Astrocyte (in vitro differentiated cells and primary cell): ENCODE measurements at regions not wholly inside any gene's neighbourhood (a gene's known extent, or its start where the extent isn't known, plus 50 kb on each side); places are given as distances from the start of the nearest gene placed in this dataset.

Experiments
- DNase-seq: peaks from one replicate; pipeline ENCODE4 v3.0.0-alpha.2; 2010; ENCODE audit warnings: low read depth
- FAIRE-seq: peaks from 2 replicates; lab custom pipeline; 2011; peaks lifted over from hg19 to GRCh38; lab: Jason Lieb, UNC
- H2AFZ ChIP-seq: 2 replicates; pipeline ENCODE4 v1.6.0; 2012; ENCODE audit warnings: low read depth, low read length, inconsistent platforms
- H3K27ac ChIP-seq: 2 replicates; pipeline ENCODE4 v1.5.1; 2011; ENCODE audit warnings: low read depth, low read length, inconsistent platforms
- H3K27me3 ChIP-seq: 2 replicates; pipeline ENCODE4 v1.6.0; 2011; ENCODE audit warnings: low read length, inconsistent platforms; ENCODE audit not compliant: insufficient read depth
- H3K36me3 ChIP-seq: 2 replicates; pipeline ENCODE4 v1.5.1; 2011; ENCODE audit warnings: low read length, inconsistent platforms; ENCODE audit not compliant: insufficient read depth
- H3K4me1 ChIP-seq: 2 replicates; pipeline ENCODE4 v1.5.1; 2011; ENCODE audit warnings: low read length, inconsistent platforms; ENCODE audit not compliant: insufficient read depth
- H3K4me2 ChIP-seq: 2 replicates; pipeline ENCODE4 v1.6.0; 2012; ENCODE audit warnings: low read length, inconsistent platforms
- H3K4me3 ChIP-seq: 2 replicates; pipeline ENCODE4 v1.5.1; 2011; ENCODE audit warnings: low read depth, mild to moderate bottlenecking, low read length, inconsistent platforms; ENCODE audit not compliant: insufficient read depth
- H3K79me2 ChIP-seq: 2 replicates; pipeline ENCODE4 v1.6.0; 2012; ENCODE audit warnings: mild to moderate bottlenecking, low read length, inconsistent platforms; ENCODE audit not compliant: insufficient read depth
- H3K9ac ChIP-seq: 2 replicates; pipeline ENCODE4 v1.6.0; 2012; ENCODE audit warnings: mild to moderate bottlenecking, low read length, inconsistent platforms
- H3K9me3 ChIP-seq: 2 replicates; pipeline ENCODE4 v1.5.1; 2012; ENCODE audit warnings: low read depth, mild to moderate bottlenecking, low read length, inconsistent platforms; ENCODE audit not compliant: insufficient read depth
- H4K20me1 ChIP-seq: 2 replicates; pipeline ENCODE4 v1.6.0; 2012; ENCODE audit warnings: low read length, inconsistent platforms; ENCODE audit not compliant: insufficient read depth
- H3K27ac Mint-ChIP-seq: one replicate; pipeline ENCODE4 v1.8.0; 2021; ENCODE audit warnings: mild to moderate bottlenecking, mixed read lengths; ENCODE audit not compliant: unreplicated experiment
- H3K27me3 Mint-ChIP-seq: one replicate; pipeline ENCODE4 v1.8.0; 2021; ENCODE audit warnings: low read depth, mixed read lengths; ENCODE audit not compliant: unreplicated experiment
- H3K36me3 Mint-ChIP-seq: one replicate; pipeline ENCODE4 v1.8.0; 2021; ENCODE audit warnings: low read depth, mixed read lengths; ENCODE audit not compliant: unreplicated experiment
- H3K4me1 Mint-ChIP-seq: one replicate; pipeline ENCODE4 v1.8.0; 2021; ENCODE audit warnings: low read depth, mixed read lengths; ENCODE audit not compliant: unreplicated experiment
- H3K4me3 Mint-ChIP-seq: one replicate; pipeline ENCODE4 v1.8.0; 2021; ENCODE audit warnings: mild to moderate bottlenecking, moderate library complexity, mixed read lengths; ENCODE audit not compliant: unreplicated experiment
- H3K9me3 Mint-ChIP-seq: one replicate; pipeline ENCODE4 v1.8.0; 2021; ENCODE audit warnings: mild to moderate bottlenecking, mixed read lengths; ENCODE audit not compliant: unreplicated experiment
- CTCF ChIP-seq: IDR thresholded peaks from 2 replicates; pipeline ENCODE4 v1.5.1; 2011; ENCODE audit warnings: low read depth, mild to moderate bottlenecking, inconsistent platforms, low read length, moderate library complexity; ENCODE audit not compliant: insufficient read depth
- EZH2 ChIP-seq: IDR thresholded peaks from 2 replicates; pipeline ENCODE4 v1.6.1; 2012; ENCODE audit warnings: mild to moderate bottlenecking, low read length, inconsistent platforms; ENCODE audit not compliant: insufficient read depth

- H2AFZ ChIP-seq: no peak overlapping the region
- no peak for DNase-seq
- Mint-ChIP-seq H3K9me3 (peaks cover 12% of the 10 kb centered on the region), H3K27ac (no peak overlapping the region), H3K36me3 (no peaks in the 10 kb centered on the region), H3K4me3 (no peak overlapping the region), H3K4me1 (peaks cover 18% of the 10 kb centered on the region), H3K27me3 (no peaks in the 10 kb centered on the region)
- peaks cover 6% of the 10 kb centered on the region for H3K4me1 ChIP-seq
- H4K20me1 ChIP-seq: no peaks in the 10 kb centered on the region
- FAIRE-seq: peak; percentile 5
- no peaks in the 10 kb centered on the region for H3K36me3 ChIP-seq
- H3K27ac ChIP-seq: no peak overlapping the region
- H3K9me3 ChIP-seq: no peaks in the 10 kb centered on the region
- no peaks in the 10 kb centered on the region for H3K27me3 ChIP-seq
- H3K4me3 ChIP-seq: no peak overlapping the region
- no peak overlapping the region for H3K9ac ChIP-seq
- H3K79me2 ChIP-seq: no peaks in the 10 kb centered on the region
- H3K4me2 ChIP-seq: no peak overlapping the region
- TF ChIP-seq EZH2: no peak
- TF ChIP-seq CTCF: no peak
These were observed 274.5 kb downstream of the TMX3 start for GRCh38 chr18:68440433-68440832.

GRCh38 chr18:68439642-68440041 lies 275.3 kb downstream of the TMX3 start:
- Mint-ChIP-seq H3K27ac (peak overlapping the region; percentile 75), H3K9me3 (peaks cover 12% of the 10 kb centered on the region), H3K4me1 (peaks cover 18% of the 10 kb centered on the region), H3K36me3 (no peaks in the 10 kb centered on the region), H3K27me3 (no peaks in the 10 kb centered on the region), H3K4me3 (no peak overlapping the region)
- Histone ChIP-seq H3K4me3 (no peak overlapping the region), H3K36me3 (no peaks in the 10 kb centered on the region), H4K20me1 (no peaks in the 10 kb centered on the region), H3K27me3 (no peaks in the 10 kb centered on the region), H3K79me2 (no peaks in the 10 kb centered on the region), H2AFZ (peak overlapping the region; percentile 31), H3K4me2 (peak overlapping the region; percentile 17), H3K9me3 (no peaks in the 10 kb centered on the region), H3K9ac (no peak overlapping the region), H3K27ac (no peak overlapping the region), H3K4me1 (peaks cover 6% of the 10 kb centered on the region)
- DNase-seq (no peak), FAIRE-seq (no peak)
- TF ChIP-seq CTCF (no peak), EZH2 (no peak)

- peaks cover 6% of the 10 kb centered on the region for H3K4me1 ChIP-seq
- no peak overlapping the region for H3K9ac ChIP-seq
- peaks cover 12% of the 10 kb centered on the region for H3K9me3 Mint-ChIP-seq
- H3K27ac ChIP-seq: peak overlapping the region; percentile 20
- peak overlapping the region; percentile 75 for H3K27ac Mint-ChIP-seq
- no peaks in the 10 kb centered on the region for H3K36me3 Mint-ChIP-seq
- H3K36me3 ChIP-seq: no peaks in the 10 kb centered on the region
- H3K27me3 Mint-ChIP-seq: no peaks in the 10 kb centered on the region
- H3K4me3 Mint-ChIP-seq: no peak overlapping the region
- H3K27me3 ChIP-seq: no peaks in the 10 kb centered on the region
- no peaks in the 10 kb centered on the region for H3K79me2 ChIP-seq
- no peak overlapping the region for H3K4me3 ChIP-seq
- no peaks in the 10 kb centered on the region for H4K20me1 ChIP-seq
- FAIRE-seq (peak; percentile 85), DNase-seq (peak; percentile 66)
- peak overlapping the region; percentile 17 for H3K4me2 ChIP-seq
- H2AFZ ChIP-seq: peak overlapping the region; percentile 0
- peaks cover 18% of the 10 kb centered on the region for H3K4me1 Mint-ChIP-seq
- TF ChIP-seq CTCF (no peak), EZH2 (no peak)
- no peaks in the 10 kb centered on the region for H3K9me3 ChIP-seq
These were observed 275.9 kb downstream of the TMX3 start for GRCh38 chr18:68438983-68439382.
